ENCODE measurements at regions not wholly inside any gene's neighbourhood (a gene's known extent, or its start where the extent isn't known, plus 50 kb on each side); places are given as distances from the start of the nearest gene placed in this dataset.
"Not testable (repeated sequence)": the region's sequence is repeated elsewhere in the genome, so short reads cannot be mapped to it uniquely, and the experiment has no call there.

- Histone ChIP-seq H3K36me3 (ENCODE audit: insufficient read depth, low read length) (no peaks in the 10 kb centered on the region), H3K27me3 (ENCODE audit: control insufficient read depth in 1 of 2, insufficient read depth in 2 of 2, low read length in 2 of 2) (no peaks in the 10 kb centered on the region), H3K4me3 (ENCODE audit: low read length) (no peak overlapping the region), H3K4me1 (ENCODE audit: insufficient read depth, low read length) (no peaks in the 10 kb centered on the region), H3K27ac (ENCODE audit: low read depth in 1 of 2, low read length in 2 of 2) (no peak overlapping the region), H3K9me3 (ENCODE audit: control insufficient read depth in 1 of 2, insufficient read depth in 1 of 2, low read length in 2 of 2) (peaks cover 0 to 3% of the 10 kb centered on the region in 2 experiments)
- Mint-ChIP-seq H3K27ac (no peak overlapping the region), H3K4me1 (ENCODE audit: low read depth) (no peaks in the 10 kb centered on the region), H3K9me3 (no peaks in the 10 kb centered on the region), H3K4me3 (no peak overlapping the region), H3K36me3 (ENCODE audit: low read depth) (no peaks in the 10 kb centered on the region), H3K27me3 (no peaks in the 10 kb centered on the region)
- peak in 1 of 14 experiments; percentile 5 for DNase-seq
- TF ChIP-seq CTCF (IDR thresholded peaks at IDR 0.05), result no peak
- intact Hi-C loops (cut with DNase I, micrococcal nuclease), result no loop called here
- POLR2A ChIA-PET, result interaction anchor here (0.6 kb wide), 1 partner anchor 152 kb away, joined by 3 read pairs; no protein-coding TSS in a partner anchor
- CTCF ChIA-PET, result no interaction called here
- no peak for ATAC-seq (ENCODE audit: poor library complexity)
Measured at GRCh38 chr2:239800785-239801386, 224.3 kb downstream of the NDUFA10 start.

GRCh38 chr2:239797316-239797715 is 227.8 kb downstream of the NDUFA10 start:
- no peak overlapping the region for H3K4me3 Mint-ChIP-seq
- ATAC-seq (ENCODE audit: poor library complexity) (no peak), DNase-seq (no peak)
- H3K27ac Mint-ChIP-seq, result no peak overlapping the region
- Histone ChIP-seq H3K4me1 (ENCODE audit: insufficient read depth, low read length) (no peaks in the 10 kb centered on the region), H3K9me3 (ENCODE audit: control insufficient read depth in 1 of 2, insufficient read depth in 1 of 2, low read length in 2 of 2) (peaks cover 0 to 6% of the 10 kb centered on the region in 2 experiments), H3K27ac (ENCODE audit: low read depth in 1 of 2, low read length in 2 of 2) (no peak overlapping the region), H3K36me3 (ENCODE audit: insufficient read depth, low read length) (no peaks in the 10 kb centered on the region), H3K27me3 (ENCODE audit: control insufficient read depth in 1 of 2, insufficient read depth in 2 of 2, low read length in 2 of 2) (no peaks in the 10 kb centered on the region), H3K4me3 (ENCODE audit: low read length) (no peak overlapping the region)
- TF ChIP-seq CTCF (IDR thresholded peaks at IDR 0.05), result no peak
- intact Hi-C loops (cut with DNase I, micrococcal nuclease), result no loop called here
- no peaks in the 10 kb centered on the region for H3K36me3 Mint-ChIP-seq (ENCODE audit: low read depth)
- H3K4me1 Mint-ChIP-seq (ENCODE audit: low read depth), result no peaks in the 10 kb centered on the region
- no peaks in the 10 kb centered on the region for H3K9me3 Mint-ChIP-seq
- ChIA-PET POLR2A (interaction anchor here (0.7 kb wide), 1 partner anchor 375 kb away, joined by 4 read pairs; no protein-coding TSS in a partner anchor), CTCF (no interaction called here)
- no peaks in the 10 kb centered on the region for H3K27me3 Mint-ChIP-seq

- H3K4me1 ChIP-seq (ENCODE audit: insufficient read depth, low read length); H3K9me3 Mint-ChIP-seq; ATAC-seq (ENCODE audit: poor library complexity); H3K27ac ChIP-seq (ENCODE audit: low read depth in 1 of 2, low read length in 2 of 2); DNase-seq; CTCF ChIA-PET; H3K36me3 ChIP-seq (ENCODE audit: insufficient read depth, low read length); H3K4me1 Mint-ChIP-seq (ENCODE audit: low read depth); H3K36me3 Mint-ChIP-seq (ENCODE audit: low read depth); H3K4me3 ChIP-seq (ENCODE audit: low read length); H3K9me3 ChIP-seq (ENCODE audit: control insufficient read depth in 1 of 2, insufficient read depth in 1 of 2, low read length in 2 of 2); H3K27ac Mint-ChIP-seq; POLR2A ChIA-PET; intact Hi-C loops (cut with DNase I, micrococcal nuclease); H3K4me3 Mint-ChIP-seq; H3K27me3 Mint-ChIP-seq; H3K27me3 ChIP-seq (ENCODE audit: control insufficient read depth in 1 of 2, insufficient read depth in 2 of 2, low read length in 2 of 2): not testable (repeated sequence)
Measured at GRCh38 chr2:239795761-239796160, 229.4 kb downstream of the NDUFA10 start.

- intact Hi-C loops (cut with DNase I, micrococcal nuclease), result no loop called here
- H3K4me1 Mint-ChIP-seq (ENCODE audit: low read depth), result no peaks in the 10 kb centered on the region
- Histone ChIP-seq H3K9me3 (ENCODE audit: control insufficient read depth in 1 of 2, insufficient read depth in 1 of 2, low read length in 2 of 2) (peaks cover 0 to 3% of the 10 kb centered on the region in 2 experiments), H3K36me3 (ENCODE audit: insufficient read depth, low read length) (no peaks in the 10 kb centered on the region), H3K27ac (ENCODE audit: low read depth in 1 of 2, low read length in 2 of 2) (no peak overlapping the region), H3K27me3 (ENCODE audit: control insufficient read depth in 1 of 2, insufficient read depth in 2 of 2, low read length in 2 of 2) (no peaks in the 10 kb centered on the region), H3K4me1 (ENCODE audit: insufficient read depth, low read length) (no peaks in the 10 kb centered on the region), H3K4me3 (ENCODE audit: low read length) (no peak overlapping the region)
- ChIA-PET CTCF (no interaction called here), POLR2A (no interaction called here)
- DNase-seq, result peak in 1 of 14 experiments; percentile 1
- no peaks in the 10 kb centered on the region for H3K27me3 Mint-ChIP-seq
- no peaks in the 10 kb centered on the region for H3K36me3 Mint-ChIP-seq (ENCODE audit: low read depth)
- no peaks in the 10 kb centered on the region for H3K9me3 Mint-ChIP-seq
- H3K27ac Mint-ChIP-seq, result no peak overlapping the region
- no peak overlapping the region for H3K4me3 Mint-ChIP-seq
- no peak for TF ChIP-seq CTCF (IDR thresholded peaks at IDR 0.05)
- no peak for ATAC-seq (ENCODE audit: poor library complexity)
Measured at GRCh38 chr2:239793836-239794235, 231.3 kb downstream of the NDUFA10 start.
